H1 (cell line): ENCODE measurements at regions not wholly inside any gene's neighbourhood (a gene's known extent, or its start where the extent isn't known, plus 50 kb on each side); places are given as distances from the start of the nearest gene placed in this dataset.

Experiments
- CTCF ChIA-PET: fragments of 300-600 bp; sonication (Branson Sonifier 250); formaldehyde crosslinking; loops from one replicate; lab custom pipeline; 2021; ENCODE audit not compliant: partially characterized antibody; lab: Charles Lee
- POLR2A ChIA-PET: fragments of 300-600 bp; sonication (Branson Sonifier 250); formaldehyde crosslinking; loops from one replicate; lab custom pipeline; 2021; ENCODE audit warnings: inconsistent platforms; ENCODE audit not compliant: partially characterized antibody; lab: Charles Lee
- DNase-seq, 2 experiments: peaks; one replicate each; pipeline versions ENCODE4 v3.0.0 to v3.0.0-alpha.2; 2010 to 2022; ENCODE audit warnings: low spot score in 2 of 2, low read depth in 1 of 2, mixed read lengths in 1 of 2
- FAIRE-seq: peaks from 2 replicates; lab custom pipeline; 2011; peaks lifted over from hg19 to GRCh38; lab: Jason Lieb, UNC
- H2AFZ ChIP-seq: 2 replicates; pipeline ENCODE4 v1.8.1; 2012; ENCODE audit warnings: low read length, inconsistent platforms
- H2AK5ac ChIP-seq: 2 replicates; pipeline ENCODE4 v1.6.1; 2013; ENCODE audit warnings: low read depth, low read length
- H2BK120ac ChIP-seq: replicated peaks from 2 replicates; pipeline ENCODE3; 2013; ENCODE audit warnings: low read depth, low read length, inconsistent platforms
- H2BK12ac ChIP-seq: 2 replicates; pipeline ENCODE4 v1.6.1; 2013; ENCODE audit warnings: low read depth, low read length
- H2BK15ac ChIP-seq: 2 replicates; pipeline ENCODE4 v1.6.1; 2013; ENCODE audit warnings: low read length
- H2BK20ac ChIP-seq: 2 replicates; pipeline ENCODE4 v1.6.1; 2013; ENCODE audit warnings: low read length
- H2BK5ac ChIP-seq: 2 replicates; pipeline ENCODE4 v1.6.1; 2013; ENCODE audit warnings: low read depth, low read length
- H3K14ac ChIP-seq: 2 replicates; pipeline ENCODE4 v1.6.1; 2013; ENCODE audit warnings: inconsistent platforms; ENCODE audit not compliant: insufficient read length
- H3K18ac ChIP-seq: 2 replicates; pipeline ENCODE4 v1.6.1; 2013; ENCODE audit warnings: low read length; ENCODE audit errors: extremely low read depth
- H3K23ac ChIP-seq: 2 replicates; pipeline ENCODE4 v1.6.1; 2013; ENCODE audit warnings: inconsistent platforms; ENCODE audit not compliant: insufficient read length
- H3K23me2 ChIP-seq: 2 replicates; pipeline ENCODE4 v1.6.1; 2013; ENCODE audit warnings: low read depth, low read length
- H3K27ac ChIP-seq: 2 replicates; pipeline ENCODE4 v1.6.1; 2011; ENCODE audit warnings: low read depth, low read length, inconsistent platforms
- H3K27me3 ChIP-seq, 4 experiments: replicated peaks in 1 of 4; 1 replicate in 1 of 4; 2 replicates in 3 of 4; pipeline versions ENCODE4 v1.6.1 to v1.8.1; 2011 to 2013; ENCODE audit warnings: low read length in 3 of 4, mild to moderate bottlenecking in 3 of 4, inconsistent platforms in 2 of 4, mixed read lengths in 2 of 4, moderate library complexity in 1 of 4; ENCODE audit not compliant: control insufficient read depth in 3 of 4, insufficient read depth in 3 of 4; ENCODE audit errors: extremely low read depth in 1 of 4
- H3K36me3 ChIP-seq, 4 experiments: 2 replicates each; pipeline versions ENCODE4 v1.6.1 to v1.8.1; 2011 to 2013; ENCODE audit warnings: mild to moderate bottlenecking in 4 of 4, low read length in 3 of 4, moderate library complexity in 2 of 4, control low read depth in 1 of 4, inconsistent platforms in 1 of 4; ENCODE audit not compliant: insufficient read depth in 4 of 4, control insufficient read depth in 2 of 4
- H3K4ac ChIP-seq: replicated peaks from 2 replicates; pipeline ENCODE3; 2013; ENCODE audit warnings: low read length, low read depth, mixed read lengths, inconsistent platforms; ENCODE audit not compliant: insufficient read length
- H3K4me1 ChIP-seq, 4 experiments: replicated peaks in 1 of 4; 1 replicate in 1 of 4; 2 replicates in 3 of 4; pipeline versions ENCODE4 v1.6.1 to v1.8.1; 2011 to 2013; ENCODE audit warnings: low read length in 3 of 4, inconsistent platforms in 2 of 4, mixed read lengths in 1 of 4; ENCODE audit not compliant: insufficient read depth in 4 of 4, control insufficient read depth in 3 of 4
- H3K4me2 ChIP-seq, 2 experiments: 2 replicates each; pipeline versions ENCODE4 v1.6.1 to v1.8.1; 2011 to 2013; ENCODE audit warnings: low read depth in 2 of 2, low read length in 2 of 2, control low read depth in 1 of 2, inconsistent platforms in 1 of 2, mild to moderate bottlenecking in 1 of 2; ENCODE audit not compliant: insufficient read depth in 1 of 2
- H3K4me3 ChIP-seq, 4 experiments: fragments of 200-600, 300-600 bp in 1 of 4; sonication (generic), shearing (Covaris generic), sonication (Bioruptor Twin) in 1 of 4; 2 replicates each; pipeline versions ENCODE4 v1.5.1 to v1.8.1; 2011 to 2016; ENCODE audit warnings: low read length in 4 of 4, low read depth in 3 of 4, control low read depth in 2 of 4, inconsistent platforms in 2 of 4, mild to moderate bottlenecking in 2 of 4, mixed read lengths in 1 of 4, moderate library complexity in 1 of 4; ENCODE audit not compliant: insufficient read depth in 2 of 4; ENCODE audit errors: extremely low read depth in 1 of 4
- H3K56ac ChIP-seq: replicated peaks from 2 replicates; pipeline ENCODE3; 2013; ENCODE audit warnings: low read depth, mild to moderate bottlenecking, mixed read lengths, low read length, inconsistent platforms; ENCODE audit not compliant: insufficient read length
- H3K79me1 ChIP-seq: 2 replicates; pipeline ENCODE4 v1.6.1; 2013; ENCODE audit warnings: low read depth, low read length, control low read depth
- H3K79me2 ChIP-seq, 2 experiments: 2 replicates each; pipeline versions ENCODE4 v1.6.1 to v1.8.1; 2012 to 2013; ENCODE audit warnings: low read length in 2 of 2, mild to moderate bottlenecking in 2 of 2, inconsistent platforms in 1 of 2; ENCODE audit not compliant: insufficient read depth in 2 of 2, control insufficient read depth in 1 of 2
- H3K9ac ChIP-seq, 4 experiments: replicated peaks in 1 of 4; 1 replicate in 1 of 4; 2 replicates in 3 of 4; pipeline versions ENCODE4 v1.6.1 to v1.8.1; 2011 to 2013; ENCODE audit warnings: low read depth in 3 of 4, low read length in 3 of 4, control low read depth in 2 of 4, mild to moderate bottlenecking in 2 of 4, moderate library complexity in 2 of 4, inconsistent platforms in 1 of 4; ENCODE audit errors: extremely low read depth in 1 of 4
- H3K9me3 ChIP-seq, 2 experiments: 2 replicates each; pipeline versions ENCODE4 v1.6.1 to v1.8.1; 2012 to 2013; ENCODE audit warnings: mild to moderate bottlenecking in 2 of 2, moderate library complexity in 2 of 2, control low read depth in 1 of 2, inconsistent platforms in 1 of 2, low read depth in 1 of 2, low read length in 1 of 2, mixed read lengths in 1 of 2; ENCODE audit not compliant: insufficient read depth in 2 of 2
- H4K20me1 ChIP-seq, 2 experiments: replicated peaks in 1 of 2; 2 replicates each; pipeline versions ENCODE3 to v1.8.1; 2011 to 2013; ENCODE audit warnings: inconsistent platforms in 2 of 2, low read length in 2 of 2, mild to moderate bottlenecking in 1 of 2; ENCODE audit not compliant: insufficient read depth in 2 of 2, control insufficient read depth in 1 of 2
- H4K5ac ChIP-seq: 2 replicates; pipeline ENCODE4 v1.6.1; 2013; ENCODE audit warnings: low read length, low read depth, mixed read lengths, inconsistent platforms; ENCODE audit not compliant: insufficient read length
- H4K8ac ChIP-seq: 2 replicates; pipeline ENCODE4 v1.8.0; 2013; ENCODE audit warnings: mild to moderate bottlenecking, moderate library complexity, low read length, inconsistent platforms; ENCODE audit not compliant: insufficient read depth; ENCODE audit errors: extremely low read depth
- H4K91ac ChIP-seq: replicated peaks from 2 replicates; pipeline ENCODE3; 2013; ENCODE audit warnings: low read length, mixed read lengths, inconsistent platforms; ENCODE audit not compliant: insufficient read length
- CBX8 ChIP-seq: fragments of 300-800, 300-1000 bp; sonication (generic); IDR thresholded peaks from 2 replicates; pipeline ENCODE4 v1.7.1; 2016; ENCODE audit warnings: low read depth, low read length, borderline replicate concordance
- ZNF274 ChIP-seq: IDR thresholded peaks from 2 replicates; pipeline ENCODE4 v1.7.0; 2012; ENCODE audit warnings: low read length, borderline replicate concordance; ENCODE audit errors: extremely low read depth
- WGBS, 2 experiments: shearing (Covaris generic) in 1 of 2; methylation state at CpG; one replicate each; pipeline versions ENCODE4 v1.1.6 to v1.1.7; 2013 to 2015; ENCODE audit warnings: low lambda C conversion rate in 2 of 2, mixed read lengths in 2 of 2, inconsistent platforms in 1 of 2, low coverage in 1 of 2, missing lambda C conversion rate in 1 of 2; ENCODE audit not compliant: insufficient replicate concordance in 2 of 2, insufficient coverage in 1 of 2, insufficient read length in 1 of 2; ENCODE audit errors: extremely low coverage in 1 of 2, missing lambda C conversion rate in 1 of 2; 5-methylcytosine and 5-hydroxymethylcytosine counted together
- TF ChIP-seq, protein P1 (sequence below): IDR thresholded peaks from 2 replicates; pipeline ENCODE4 v1.6.1; 2011; ENCODE audit warnings: low read depth, mild to moderate bottlenecking, low read length; ENCODE audit not compliant: insufficient read depth

DNA sequence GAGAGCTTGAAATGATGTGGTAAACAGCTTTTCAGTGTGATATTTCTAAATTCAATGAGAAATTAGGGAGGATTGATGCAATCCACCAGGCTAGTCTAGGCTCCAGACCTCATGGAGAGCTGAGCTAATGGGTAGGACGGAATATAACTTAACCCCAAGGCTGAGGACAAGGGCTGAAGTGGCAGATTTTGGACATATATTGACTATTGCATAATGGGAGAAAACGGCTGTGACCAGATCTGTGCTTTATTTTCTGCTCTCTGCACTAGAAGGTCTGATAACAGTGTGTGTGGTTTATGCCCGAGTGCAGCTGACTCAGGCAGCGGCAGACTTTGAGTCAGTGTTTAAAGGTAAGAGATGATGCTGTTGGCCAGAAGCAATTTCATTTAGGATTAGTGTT, 70.6 kb downstream of the ACTBL2 start:
- Histone ChIP-seq H3K4me2 (no peak overlapping the region), H2BK5ac (no peak overlapping the region), H3K27me3 (no peaks in the 10 kb centered on the region), H4K20me1 (no peaks in the 10 kb centered on the region), H2AK5ac (no peak overlapping the region), H3K4me1 (no peaks in the 10 kb centered on the region), H3K18ac (no peak overlapping the region), H3K4me3 (no peak overlapping the region), H3K36me3 (no peaks in the 10 kb centered on the region), H2BK120ac (no peak overlapping the region), H3K79me1 (no peaks in the 10 kb centered on the region), H2BK20ac (no peak overlapping the region), H3K23me2 (no peaks in the 10 kb centered on the region), H3K23ac (no peak overlapping the region), H4K8ac (no peak overlapping the region), H4K91ac (no peak overlapping the region), H3K27ac (no peak overlapping the region), H3K4ac (no peak overlapping the region), H4K5ac (no peak overlapping the region), H3K9ac (no peak overlapping the region), H2AFZ (no peak overlapping the region), H2BK12ac (no peak overlapping the region), H3K14ac (no peak overlapping the region), H3K9me3 (no peaks in the 10 kb centered on the region), H3K79me2 (no peaks in the 10 kb centered on the region), H2BK15ac (no peak overlapping the region), H3K56ac (no peak overlapping the region)
- FAIRE-seq = no peak
- TF ChIP-seq ZNF274 = no peak
- no peak for TF ChIP-seq CBX8
- TF ChIP-seq, protein P1, sequence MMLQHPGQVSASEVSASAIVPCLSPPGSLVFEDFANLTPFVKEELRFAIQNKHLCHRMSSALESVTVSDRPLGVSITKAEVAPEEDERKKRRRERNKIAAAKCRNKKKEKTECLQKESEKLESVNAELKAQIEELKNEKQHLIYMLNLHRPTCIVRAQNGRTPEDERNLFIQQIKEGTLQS = no peak
- WGBS, 2 experiments = 78% methylated on average over 4 of the region's 4 CpGs; no CpG with 5 or more reads in 1 of the 2 experiments
- POLR2A ChIA-PET = no interaction called here
- CTCF ChIA-PET = interaction anchor here (1.6 kb wide), 1 partner anchor 74 kb away, joined by 7 read pairs; no protein-coding TSS in a partner anchor
- DNase-seq = no peak
